Breast epithelium (tissue), 4 donors: ENCODE measurements at regions not wholly inside any gene's neighbourhood (a gene's known extent, or its start where the extent isn't known, plus 50 kb on each side); places are given as distances from the start of the nearest gene placed in this dataset.

Experiments
- DNase-seq, 2 donors: peaks; one replicate each; pipeline ENCODE4 v3.0.0-alpha.2; 2019; ENCODE audit warnings: low spot score in 2 of 2
- H3K27ac ChIP-seq, 2 donors: fragments of 200-600 bp; sonication (generic) in 1 of 2; one replicate each; pipeline ENCODE4 v1.5.1; 2016 to 2019; ENCODE audit warnings: mild to moderate bottlenecking in 1 of 2
- H3K27me3 ChIP-seq, 2 donors: fragments of 200-600 bp; sonication (generic) in 1 of 2; one replicate each; pipeline versions ENCODE4 v1.5.1 to v1.6.0; 2017 to 2019; ENCODE audit warnings: control low read depth in 1 of 2, mild to moderate bottlenecking in 1 of 2
- H3K36me3 ChIP-seq: fragments of 200-600 bp; one replicate; pipeline ENCODE4 v1.5.1; 2019
- H3K4me1 ChIP-seq, 2 donors: fragments of 200-600 bp; sonication (generic); one replicate each; pipeline ENCODE4 v1.5.1; 2016 to 2019; ENCODE audit warnings: control low read depth in 1 of 2
- H3K4me3 ChIP-seq, 3 donors: fragments of 200-600 bp; sonication (generic); 1 replicate in 2 of 3; 2 replicates in 1 of 3; pipeline ENCODE4 v1.5.1; 2016 to 2019; ENCODE audit warnings: mild to moderate bottlenecking in 3 of 3, moderate library complexity in 2 of 3
- H3K9me3 ChIP-seq, 2 donors: fragments of 200-600 bp; sonication (generic) in 1 of 2; one replicate each; pipeline ENCODE4 v1.5.1; 2016 to 2019; ENCODE audit warnings: control low read depth in 1 of 2
- POLR2A ChIP-seq: fragments of 450-650 bp; IDR thresholded peaks from one replicate; pipeline ENCODE4 v1.6.1; 2016; ENCODE audit warnings: antibody characterized with exemption, mild to moderate bottlenecking, moderate library complexity
- POLR2AphosphoS5 ChIP-seq, 3 donors: sonication (generic); formaldehyde crosslinking; IDR thresholded peaks; one replicate each; pipeline ENCODE4 v1.6.1; 2017; ENCODE audit warnings: antibody characterized with exemption in 3 of 3
- intact Hi-C: fragments of 100-400 bp; cut with DNase I; formaldehyde crosslinking; loops from one replicate; pipeline ENCODE4 v1.15.1; 2023; ENCODE audit warnings: low total_unique reads
- TF ChIP-seq, protein P1 (sequence below), 3 donors: fragments of 450-650 bp; IDR thresholded peaks; one replicate each; pipeline ENCODE4 v1.5.1; 2016 to 2017; ENCODE audit warnings: antibody characterized with exemption in 3 of 3, mild to moderate bottlenecking in 3 of 3, moderate library complexity in 3 of 3

DNA sequence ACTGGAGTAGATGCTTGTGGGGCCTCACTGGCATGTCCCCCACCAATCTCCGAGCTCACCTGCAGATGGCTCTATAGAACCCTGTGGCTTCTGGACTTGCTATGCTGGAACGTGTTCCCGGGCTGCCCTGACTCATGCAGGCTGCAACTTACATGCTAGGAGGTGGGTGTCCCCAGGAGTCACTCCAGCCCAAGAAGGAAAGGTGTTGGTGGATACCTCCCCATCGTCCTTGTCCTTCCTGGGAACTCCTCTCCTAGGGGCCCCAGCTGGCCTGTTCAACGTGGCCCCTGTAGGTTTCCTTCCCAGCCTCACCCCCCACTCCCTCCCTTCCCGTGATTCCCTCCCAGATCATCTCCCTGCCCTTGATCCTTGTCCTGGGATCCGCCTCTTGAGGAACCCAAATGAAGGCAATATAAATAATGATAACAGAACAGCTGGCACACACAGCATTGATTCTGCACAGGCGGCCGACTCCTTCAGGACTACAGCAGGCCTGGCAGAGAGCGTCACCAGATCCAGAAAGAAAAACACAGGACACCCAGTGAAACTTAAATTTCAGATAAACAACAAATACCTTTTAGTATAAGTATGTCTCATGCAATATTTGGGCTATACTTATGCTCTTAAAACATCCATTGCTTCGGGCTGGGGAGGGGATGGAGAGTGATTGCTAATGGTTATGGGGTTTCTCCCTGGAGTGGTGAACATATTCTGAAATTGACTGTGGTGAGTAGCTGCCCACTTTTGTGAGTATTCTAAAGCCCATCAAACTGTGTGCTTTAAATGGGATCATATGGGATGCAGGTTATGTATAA is 221.1 kb upstream of the GSE1 start:
- H3K27ac ChIP-seq: no peak overlapping the region
- DNase-seq: no peak
- H3K36me3 ChIP-seq: no peaks in the 10 kb centered on the region
- no peaks in the 10 kb centered on the region for H3K9me3 ChIP-seq
- TF ChIP-seq, protein P1, sequence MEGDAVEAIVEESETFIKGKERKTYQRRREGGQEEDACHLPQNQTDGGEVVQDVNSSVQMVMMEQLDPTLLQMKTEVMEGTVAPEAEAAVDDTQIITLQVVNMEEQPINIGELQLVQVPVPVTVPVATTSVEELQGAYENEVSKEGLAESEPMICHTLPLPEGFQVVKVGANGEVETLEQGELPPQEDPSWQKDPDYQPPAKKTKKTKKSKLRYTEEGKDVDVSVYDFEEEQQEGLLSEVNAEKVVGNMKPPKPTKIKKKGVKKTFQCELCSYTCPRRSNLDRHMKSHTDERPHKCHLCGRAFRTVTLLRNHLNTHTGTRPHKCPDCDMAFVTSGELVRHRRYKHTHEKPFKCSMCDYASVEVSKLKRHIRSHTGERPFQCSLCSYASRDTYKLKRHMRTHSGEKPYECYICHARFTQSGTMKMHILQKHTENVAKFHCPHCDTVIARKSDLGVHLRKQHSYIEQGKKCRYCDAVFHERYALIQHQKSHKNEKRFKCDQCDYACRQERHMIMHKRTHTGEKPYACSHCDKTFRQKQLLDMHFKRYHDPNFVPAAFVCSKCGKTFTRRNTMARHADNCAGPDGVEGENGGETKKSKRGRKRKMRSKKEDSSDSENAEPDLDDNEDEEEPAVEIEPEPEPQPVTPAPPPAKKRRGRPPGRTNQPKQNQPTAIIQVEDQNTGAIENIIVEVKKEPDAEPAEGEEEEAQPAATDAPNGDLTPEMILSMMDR (IDR thresholded peaks at IDR 0.05): no peak
- no peak for TF ChIP-seq POLR2AphosphoS5 (IDR thresholded peaks at IDR 0.05)
- TF ChIP-seq POLR2A: no peak
- intact Hi-C loops: no loop called here
- peaks cover 5 to 17% of the 10 kb centered on the region in 2 donors for H3K4me1 ChIP-seq
- no peaks in the 10 kb centered on the region for H3K27me3 ChIP-seq
- no peak overlapping the region for H3K4me3 ChIP-seq

GRCh38 chr16:85392756-85393673 is 220.1 kb upstream of the GSE1 start:
- Histone ChIP-seq H3K27me3 (no peaks in the 10 kb centered on the region), H3K4me3 (no peak overlapping the region), H3K36me3 (no peaks in the 10 kb centered on the region), H3K9me3 (no peaks in the 10 kb centered on the region), H3K27ac (no peak overlapping the region), H3K4me1 (peaks cover 5 to 17% of the 10 kb centered on the region in 2 donors)
- intact Hi-C loops: no loop called here
- no peak for DNase-seq
- TF ChIP-seq POLR2A (no peak), POLR2AphosphoS5 (IDR thresholded peaks at IDR 0.05) (no peak)
- TF ChIP-seq, protein P1 (IDR thresholded peaks at IDR 0.05): no peak

- no peaks in the 10 kb centered on the region for H3K36me3 ChIP-seq
- intact Hi-C loops: no loop called here
- no peak overlapping the region for H3K4me3 ChIP-seq
- no peaks in the 10 kb centered on the region for H3K9me3 ChIP-seq
- peaks cover 5 to 17% of the 10 kb centered on the region in 2 donors for H3K4me1 ChIP-seq
- H3K27ac ChIP-seq: no peak overlapping the region
- no peak for DNase-seq
- TF ChIP-seq POLR2AphosphoS5 (IDR thresholded peaks at IDR 0.05): peak in 1 of 3 donors; percentile 17
- TF ChIP-seq, protein P1 (IDR thresholded peaks at IDR 0.05): peak; percentile 29 to 65 (median 37)
- TF ChIP-seq POLR2A: no peak
- H3K27me3 ChIP-seq: no peaks in the 10 kb centered on the region
Observed at GRCh38 chr16:85393674-85394451, 219.3 kb upstream of the GSE1 start.

- Histone ChIP-seq H3K27me3 (no peaks in the 10 kb centered on the region), H3K36me3 (no peaks in the 10 kb centered on the region), H3K9me3 (no peaks in the 10 kb centered on the region), H3K27ac (peak overlapping the region; percentile 63 to 85), H3K4me1 (peaks cover 5 to 17% of the 10 kb centered on the region in 2 donors), H3K4me3 (no peak overlapping the region)
- intact Hi-C loops: no loop called here
- DNase-seq: no peak
- TF ChIP-seq, protein P1 (IDR thresholded peaks at IDR 0.05): no peak
- TF ChIP-seq POLR2AphosphoS5 (IDR thresholded peaks at IDR 0.05): no peak
- no peak for TF ChIP-seq POLR2A
Observed at GRCh38 chr16:85394456-85395206, 218.5 kb upstream of the GSE1 start.
